ENCODE measurements at regions not wholly inside any gene's neighbourhood (a gene's known extent, or its start where the extent isn't known, plus 50 kb on each side); places are given as distances from the start of the nearest gene placed in this dataset.

GRCh38 chr1:82392946-82393345 is 592.2 kb downstream of the ADGRL2 start:
- TF ChIP-seq CTCF (IDR thresholded peaks at IDR 0.05; ENCODE audit: low read length) (no peak), EZH2 (IDR thresholded peaks at IDR 0.05; ENCODE audit: borderline replicate concordance, low read length) (no peak)
